ENCODE measurements at regions not wholly inside any gene's neighbourhood (a gene's known extent, or its start where the extent isn't known, plus 50 kb on each side); places are given as distances from the start of the nearest gene placed in this dataset.

DNA sequence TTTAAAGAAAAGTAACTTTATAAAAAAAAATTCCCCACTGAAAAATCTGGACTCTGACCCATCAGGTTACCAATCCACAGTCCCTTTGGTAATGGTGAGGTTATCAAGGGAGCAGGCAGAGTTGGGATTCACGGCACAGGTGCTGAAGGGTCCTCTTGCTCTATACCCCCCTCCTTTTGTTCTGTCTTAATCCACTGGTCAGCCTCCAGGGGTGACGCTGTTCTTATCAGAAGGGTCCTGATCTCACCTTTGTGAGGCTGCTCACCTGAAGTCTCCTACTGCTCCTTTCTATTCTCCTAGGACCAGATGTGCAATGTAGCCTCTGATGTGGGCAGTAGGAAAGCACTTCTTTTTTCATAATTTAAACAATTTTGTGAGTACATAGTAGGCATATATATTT, 80.6 kb upstream of the E2F8 start:
- DNase-seq (ENCODE audit: low spot score) = no peak
- in situ Hi-C loops (cut with MboI; ENCODE audit: low pct_unique_long_range_greater_than_20kb, low sequenced_read_pairs, unreplicated experiment) = loop anchor here (25.0 kb wide), 3 partner anchors 109 to 416 kb away; partner anchors contain the start of genes CSRP3 and MRGPRX2
- TF ChIP-seq, protein P1, sequence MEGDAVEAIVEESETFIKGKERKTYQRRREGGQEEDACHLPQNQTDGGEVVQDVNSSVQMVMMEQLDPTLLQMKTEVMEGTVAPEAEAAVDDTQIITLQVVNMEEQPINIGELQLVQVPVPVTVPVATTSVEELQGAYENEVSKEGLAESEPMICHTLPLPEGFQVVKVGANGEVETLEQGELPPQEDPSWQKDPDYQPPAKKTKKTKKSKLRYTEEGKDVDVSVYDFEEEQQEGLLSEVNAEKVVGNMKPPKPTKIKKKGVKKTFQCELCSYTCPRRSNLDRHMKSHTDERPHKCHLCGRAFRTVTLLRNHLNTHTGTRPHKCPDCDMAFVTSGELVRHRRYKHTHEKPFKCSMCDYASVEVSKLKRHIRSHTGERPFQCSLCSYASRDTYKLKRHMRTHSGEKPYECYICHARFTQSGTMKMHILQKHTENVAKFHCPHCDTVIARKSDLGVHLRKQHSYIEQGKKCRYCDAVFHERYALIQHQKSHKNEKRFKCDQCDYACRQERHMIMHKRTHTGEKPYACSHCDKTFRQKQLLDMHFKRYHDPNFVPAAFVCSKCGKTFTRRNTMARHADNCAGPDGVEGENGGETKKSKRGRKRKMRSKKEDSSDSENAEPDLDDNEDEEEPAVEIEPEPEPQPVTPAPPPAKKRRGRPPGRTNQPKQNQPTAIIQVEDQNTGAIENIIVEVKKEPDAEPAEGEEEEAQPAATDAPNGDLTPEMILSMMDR (IDR thresholded peaks at IDR 0.05; ENCODE audit: extremely low read depth, insufficient read depth, missing control alignments) = no peak

DNA sequence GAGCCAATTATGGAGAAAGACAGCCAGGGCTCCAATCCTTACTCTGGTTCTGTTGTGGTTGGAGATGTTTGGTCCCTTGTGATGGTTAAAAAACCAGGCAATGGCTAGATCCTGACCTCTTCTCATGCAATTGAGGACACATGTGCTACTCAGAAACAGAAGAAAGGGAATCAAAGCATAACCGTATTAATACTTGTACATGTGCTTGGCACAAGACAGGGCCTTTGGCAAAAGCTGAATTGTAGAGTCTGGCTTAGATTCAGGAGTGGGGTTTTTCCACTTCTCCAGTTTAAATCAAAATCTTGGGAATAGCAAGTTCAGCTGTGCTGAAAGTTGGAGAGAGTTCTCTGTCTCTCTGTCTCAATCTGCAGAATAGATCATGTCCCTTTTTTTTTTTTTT, 80.1 kb upstream of the E2F8 start:
- TF ChIP-seq, protein P1 (IDR thresholded peaks at IDR 0.05; ENCODE audit: extremely low read depth, insufficient read depth, missing control alignments) = no peak
- DNase-seq (ENCODE audit: low spot score) = no peak
- in situ Hi-C loops (cut with MboI; ENCODE audit: low pct_unique_long_range_greater_than_20kb, low sequenced_read_pairs, unreplicated experiment) = loop anchor here (25.0 kb wide), 3 partner anchors 109 to 416 kb away; partner anchors contain the start of genes CSRP3 and MRGPRX2

DNA sequence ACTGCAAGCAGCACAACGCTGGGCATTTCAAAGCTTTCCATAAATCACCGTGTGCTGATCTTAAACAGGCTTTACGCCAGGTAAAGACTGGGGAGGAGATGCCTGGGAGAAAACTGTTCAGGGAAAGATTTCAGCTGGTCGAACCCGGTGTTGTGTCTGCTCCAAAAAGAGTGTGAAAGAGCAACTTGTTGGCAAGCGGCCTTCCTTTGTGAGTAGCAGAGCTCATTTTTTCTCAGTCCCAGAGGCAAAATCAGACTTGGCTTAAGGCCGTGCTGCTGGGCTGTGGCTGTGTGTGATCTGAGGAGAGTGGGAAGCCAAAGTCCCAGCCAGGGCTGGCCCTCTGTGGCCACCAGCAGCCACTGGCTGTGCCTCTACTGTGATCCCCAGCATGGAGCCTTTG, 75.7 kb upstream of the E2F8 start:
- DNase-seq (ENCODE audit: low spot score) = no peak
- TF ChIP-seq, protein P1 (IDR thresholded peaks at IDR 0.05; ENCODE audit: extremely low read depth, insufficient read depth, missing control alignments) = no peak
- in situ Hi-C loops (cut with MboI; ENCODE audit: low pct_unique_long_range_greater_than_20kb, low sequenced_read_pairs, unreplicated experiment) = loop anchor here (10.0 to 25.0 kb wide), 4 partner anchors 104 to 421 kb away; partner anchors contain the start of genes CSRP3 and MRGPRX2

DNA sequence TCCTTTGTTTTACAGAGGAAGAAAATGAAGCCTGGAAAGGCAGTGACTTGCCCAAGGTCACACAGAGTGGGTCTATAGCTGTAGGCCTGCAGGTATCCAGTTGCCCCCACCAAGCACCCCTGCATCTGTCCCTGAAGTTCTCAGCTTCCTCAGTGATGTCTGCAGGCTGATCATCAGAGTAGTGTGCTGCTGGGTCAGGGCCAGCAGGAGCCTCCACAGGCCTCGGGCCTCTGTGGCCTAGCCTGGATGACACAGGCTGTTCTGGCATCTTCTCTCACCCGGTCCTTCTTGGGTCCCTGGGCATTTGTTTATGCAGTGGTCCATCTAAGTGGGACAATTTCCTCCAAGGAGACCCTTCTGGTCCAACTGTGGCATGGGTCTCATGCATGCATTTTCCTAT, 74.8 kb upstream of the E2F8 start:
- TF ChIP-seq, protein P1 (IDR thresholded peaks at IDR 0.05; ENCODE audit: extremely low read depth, insufficient read depth, missing control alignments) = no peak
- DNase-seq (ENCODE audit: low spot score) = no peak
- in situ Hi-C loops (cut with MboI; ENCODE audit: low pct_unique_long_range_greater_than_20kb, low sequenced_read_pairs, unreplicated experiment) = loop anchor here (10.0 to 25.0 kb wide), 4 partner anchors 103 to 422 kb away; partner anchors contain the start of genes CSRP3 and MRGPRX2

DNA sequence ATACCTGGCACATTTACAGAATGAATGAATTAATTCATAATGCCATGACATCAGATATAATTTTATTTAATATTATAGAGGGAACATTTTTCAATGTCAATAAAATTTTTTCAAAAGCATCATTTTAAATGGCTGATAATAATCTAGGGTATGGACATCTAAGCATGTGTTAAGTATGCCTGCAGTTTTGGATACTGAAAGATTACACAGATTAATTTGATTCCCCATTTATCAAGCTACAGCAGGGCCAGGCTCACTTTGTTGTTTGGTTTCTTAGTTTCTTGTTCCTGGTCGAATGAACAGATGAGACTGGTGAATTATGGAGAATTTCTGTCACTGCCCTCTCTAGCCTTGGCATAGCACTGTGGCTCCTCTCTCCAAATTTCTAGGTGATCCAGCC, 72.4 kb upstream of the E2F8 start:
- TF ChIP-seq, protein P1 (IDR thresholded peaks at IDR 0.05; ENCODE audit: extremely low read depth, insufficient read depth, missing control alignments) = no peak
- DNase-seq (ENCODE audit: low spot score) = no peak
- in situ Hi-C loops (cut with MboI; ENCODE audit: low pct_unique_long_range_greater_than_20kb, low sequenced_read_pairs, unreplicated experiment) = loop anchor here (10.0 to 25.0 kb wide), 4 partner anchors 101 to 424 kb away; partner anchors contain the start of genes CSRP3 and MRGPRX2

DNA sequence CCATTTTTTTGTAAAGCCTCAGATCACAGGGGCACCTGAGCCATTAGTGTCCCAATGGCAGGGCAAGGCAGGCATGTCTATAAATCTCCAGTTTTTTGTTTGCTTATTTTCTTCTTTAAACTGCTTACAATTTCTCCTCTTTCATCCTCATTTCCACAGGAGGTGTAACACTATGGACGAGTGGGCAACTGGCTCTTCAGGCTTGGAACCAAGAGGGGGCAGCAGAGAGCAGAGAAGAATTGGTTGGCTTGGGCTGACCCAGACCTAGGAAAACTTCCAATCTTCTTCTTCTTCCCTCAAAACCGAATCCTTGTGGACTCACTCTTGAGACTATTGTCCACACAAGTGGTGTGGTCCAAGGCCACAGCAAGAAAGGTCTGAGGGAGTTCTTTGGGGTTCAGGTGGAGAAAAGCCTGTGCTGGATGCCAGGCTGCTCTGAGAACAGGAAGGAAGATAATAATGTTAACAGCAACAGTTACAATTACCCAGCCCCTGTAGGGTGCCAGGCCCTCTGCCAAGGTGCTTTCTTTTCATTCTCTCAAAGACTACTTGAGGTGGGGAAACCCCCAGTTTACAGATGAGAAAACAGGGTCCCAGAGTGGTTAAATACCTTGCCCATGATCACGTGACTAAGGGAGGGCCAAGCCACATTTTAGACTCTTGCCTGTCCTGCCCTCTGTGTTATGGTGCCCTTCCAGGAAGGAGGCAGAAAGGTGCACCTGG, 70.7 kb upstream of the E2F8 start:
- TF ChIP-seq, protein P1 (IDR thresholded peaks at IDR 0.05; ENCODE audit: extremely low read depth, insufficient read depth, missing control alignments) = peak; percentile 75
- in situ Hi-C loops (cut with MboI; ENCODE audit: low pct_unique_long_range_greater_than_20kb, low sequenced_read_pairs, unreplicated experiment) = loop anchor here (10.0 to 25.0 kb wide), 4 partner anchors 99 to 426 kb away; partner anchors contain the start of genes CSRP3 and MRGPRX2
- peak; percentile 50 for DNase-seq (ENCODE audit: low spot score)
